ENCODE measurements at regions not wholly inside any gene's neighbourhood (a gene's known extent, or its start where the extent isn't known, plus 50 kb on each side); places are given as distances from the start of the nearest gene placed in this dataset.

- TF ChIP-seq CTCF (IDR thresholded peaks at IDR 0.05; ENCODE audit: low read depth, low read length, poor library complexity, severe bottlenecking) (no peak), EZH2phosphoT487 (IDR thresholded peaks at IDR 0.05; ENCODE audit: borderline replicate concordance, low read length) (no peak)
Observed at GRCh38 chr9:108676355-108676754, 179.4 kb downstream of the ACTL7B start.
